ENCODE measurements at regions not wholly inside any gene's neighbourhood (a gene's known extent, or its start where the extent isn't known, plus 50 kb on each side); places are given as distances from the start of the nearest gene placed in this dataset.

DNA sequence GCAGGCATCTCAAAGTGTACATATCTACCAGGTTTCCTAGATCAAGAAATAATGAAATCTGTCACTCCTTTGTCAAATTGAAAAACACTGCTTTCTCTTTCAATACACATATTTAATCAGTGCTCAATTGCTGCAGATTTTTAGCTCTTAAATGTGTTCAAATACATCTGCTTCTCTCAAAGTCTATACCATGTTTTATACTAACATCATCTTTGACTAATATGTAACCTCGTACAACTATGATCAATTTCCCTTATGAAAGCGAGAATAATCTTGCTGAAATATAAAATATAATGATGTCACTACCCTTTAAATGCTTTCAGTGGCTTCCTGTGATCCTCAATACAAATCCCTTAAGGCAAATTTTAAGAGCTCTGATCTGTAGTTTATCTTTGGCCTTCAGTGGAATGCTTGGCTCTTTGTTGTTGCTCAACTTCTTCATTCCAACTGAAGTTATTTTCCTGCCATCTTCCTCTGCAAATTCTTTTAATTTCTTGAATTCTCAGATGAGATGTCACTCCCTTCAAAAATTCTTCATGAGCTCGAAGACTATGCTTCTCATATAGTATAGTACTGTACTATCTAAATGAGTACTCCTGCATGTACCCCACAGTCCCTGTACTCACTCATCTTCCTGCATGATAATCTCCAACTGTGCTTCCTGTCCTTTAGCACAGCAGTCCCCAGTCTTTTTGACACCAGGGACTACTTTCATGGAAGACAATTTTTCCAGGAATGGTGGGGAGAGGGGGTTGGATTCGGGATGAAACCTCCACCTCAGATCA lies 545.1 kb upstream of the GJE1 start:
- H4K20me1 ChIP-seq (ENCODE audit: insufficient read depth, low read length), result no peaks in the 10 kb centered on the region
- no peak overlapping the region for H3K27ac ChIP-seq (ENCODE audit: low read depth, low read length, poor library complexity, severe bottlenecking)
- no peaks in the 10 kb centered on the region for H3K79me2 ChIP-seq (ENCODE audit: insufficient read depth, low read length)
- H3K4me3 ChIP-seq (ENCODE audit: low read depth, low read length, poor library complexity, severe bottlenecking), result no peak overlapping the region
- no peaks in the 10 kb centered on the region for H3K27me3 ChIP-seq (ENCODE audit: insufficient read depth, low read length)
- TF ChIP-seq, protein P1, sequence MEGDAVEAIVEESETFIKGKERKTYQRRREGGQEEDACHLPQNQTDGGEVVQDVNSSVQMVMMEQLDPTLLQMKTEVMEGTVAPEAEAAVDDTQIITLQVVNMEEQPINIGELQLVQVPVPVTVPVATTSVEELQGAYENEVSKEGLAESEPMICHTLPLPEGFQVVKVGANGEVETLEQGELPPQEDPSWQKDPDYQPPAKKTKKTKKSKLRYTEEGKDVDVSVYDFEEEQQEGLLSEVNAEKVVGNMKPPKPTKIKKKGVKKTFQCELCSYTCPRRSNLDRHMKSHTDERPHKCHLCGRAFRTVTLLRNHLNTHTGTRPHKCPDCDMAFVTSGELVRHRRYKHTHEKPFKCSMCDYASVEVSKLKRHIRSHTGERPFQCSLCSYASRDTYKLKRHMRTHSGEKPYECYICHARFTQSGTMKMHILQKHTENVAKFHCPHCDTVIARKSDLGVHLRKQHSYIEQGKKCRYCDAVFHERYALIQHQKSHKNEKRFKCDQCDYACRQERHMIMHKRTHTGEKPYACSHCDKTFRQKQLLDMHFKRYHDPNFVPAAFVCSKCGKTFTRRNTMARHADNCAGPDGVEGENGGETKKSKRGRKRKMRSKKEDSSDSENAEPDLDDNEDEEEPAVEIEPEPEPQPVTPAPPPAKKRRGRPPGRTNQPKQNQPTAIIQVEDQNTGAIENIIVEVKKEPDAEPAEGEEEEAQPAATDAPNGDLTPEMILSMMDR (IDR thresholded peaks at IDR 0.05; ENCODE audit: low read length), result no peak
- TF ChIP-seq EZH2 (IDR thresholded peaks at IDR 0.05; ENCODE audit: borderline replicate concordance, low read length), result no peak
- no peak overlapping the region for H2AFZ ChIP-seq (ENCODE audit: low read length)
- H3K36me3 ChIP-seq (ENCODE audit: insufficient read depth, low read length), result no peaks in the 10 kb centered on the region
- 0 out of 2 replicates have a peak, but pooled peaks cover 3% of the 10 kb centered on the region for H3F3A ChIP-seq (ENCODE audit: insufficient read depth, low read length)
- no peak overlapping the region for H3K4me2 ChIP-seq (ENCODE audit: low read length)
- H3K9me3 ChIP-seq (ENCODE audit: low read length), result no peaks in the 10 kb centered on the region
- no peaks in the 10 kb centered on the region for H3K4me1 ChIP-seq (ENCODE audit: insufficient read depth, low read length, severe bottlenecking)
- no peaks in the 10 kb centered on the region for H3K9me2 ChIP-seq (ENCODE audit: low read depth, low read length)
- no peak overlapping the region for H3K9ac ChIP-seq (ENCODE audit: low read length)

DNA sequence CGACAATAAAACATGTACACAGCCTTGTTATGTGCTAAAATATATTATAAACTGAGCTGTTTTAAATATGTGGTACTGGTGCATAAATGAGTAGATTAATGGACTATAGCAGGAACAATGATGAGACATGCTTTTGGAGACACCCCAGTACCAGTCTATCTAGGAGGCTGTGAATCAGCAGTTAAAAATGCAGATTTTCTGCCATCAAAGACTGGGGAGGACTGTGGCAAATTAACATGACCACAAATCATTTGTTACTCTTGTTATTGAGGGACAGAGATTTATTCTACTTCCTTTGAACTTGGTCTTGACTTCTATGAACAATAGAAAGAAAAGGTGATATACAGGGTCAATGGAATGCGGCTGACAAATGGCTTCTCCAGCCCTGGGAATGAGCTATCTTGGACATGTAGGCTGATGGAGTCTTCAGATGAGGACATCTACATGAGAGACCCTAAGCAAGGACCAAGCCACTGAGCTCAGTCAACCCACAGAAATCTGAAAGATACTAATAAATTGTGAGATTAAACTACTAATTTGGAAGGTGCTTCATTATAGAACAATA lies 551.7 kb upstream of the GJE1 start:
- no peak overlapping the region for H3K4me3 ChIP-seq (ENCODE audit: low read depth, low read length, poor library complexity, severe bottlenecking)
- no peak for TF ChIP-seq EZH2 (IDR thresholded peaks at IDR 0.05; ENCODE audit: borderline replicate concordance, low read length)
- TF ChIP-seq, protein P1 (IDR thresholded peaks at IDR 0.05; ENCODE audit: low read length), result no peak
- 0 out of 2 replicates have a peak, but pooled peaks cover 3% of the 10 kb centered on the region for H3F3A ChIP-seq (ENCODE audit: insufficient read depth, low read length)
- no peak overlapping the region for H2AFZ ChIP-seq (ENCODE audit: low read length)
- H3K9me3 ChIP-seq (ENCODE audit: low read length), result no peaks in the 10 kb centered on the region
- no peak overlapping the region for H3K27ac ChIP-seq (ENCODE audit: low read depth, low read length, poor library complexity, severe bottlenecking)
- H3K4me2 ChIP-seq (ENCODE audit: low read length), result no peak overlapping the region
- no peaks in the 10 kb centered on the region for H3K79me2 ChIP-seq (ENCODE audit: insufficient read depth, low read length)
- no peaks in the 10 kb centered on the region for H3K36me3 ChIP-seq (ENCODE audit: insufficient read depth, low read length)
- no peaks in the 10 kb centered on the region for H3K9me2 ChIP-seq (ENCODE audit: low read depth, low read length)
- H3K4me1 ChIP-seq (ENCODE audit: insufficient read depth, low read length, severe bottlenecking), result no peaks in the 10 kb centered on the region
- H4K20me1 ChIP-seq (ENCODE audit: insufficient read depth, low read length), result no peaks in the 10 kb centered on the region
- H3K27me3 ChIP-seq (ENCODE audit: insufficient read depth, low read length), result no peaks in the 10 kb centered on the region
- no peak overlapping the region for H3K9ac ChIP-seq (ENCODE audit: low read length)

DNA sequence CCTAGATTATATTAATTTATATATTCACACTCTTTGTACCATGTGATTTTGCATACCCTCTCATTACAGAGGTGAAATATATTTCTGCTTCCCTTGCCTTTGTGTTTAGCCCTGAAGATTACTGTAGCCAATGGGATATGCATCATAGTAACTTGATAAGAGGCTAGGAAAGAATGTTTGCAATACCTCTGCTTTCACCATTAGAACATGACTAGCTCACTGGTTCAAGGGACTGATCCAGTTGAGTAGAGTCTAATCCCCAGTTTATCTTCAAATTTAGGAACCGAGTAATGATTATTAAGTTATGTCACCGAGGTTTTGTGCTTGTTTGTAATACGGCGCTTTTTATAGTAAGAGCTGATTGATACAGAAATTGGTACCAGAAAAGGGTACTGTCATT lies 552.6 kb upstream of the GJE1 start:
- Histone ChIP-seq H3K4me1 (ENCODE audit: insufficient read depth, low read length, severe bottlenecking) (no peaks in the 10 kb centered on the region), H2AFZ (ENCODE audit: low read length) (no peak overlapping the region), H3K9me3 (ENCODE audit: low read length) (no peaks in the 10 kb centered on the region), H3K27me3 (ENCODE audit: insufficient read depth, low read length) (no peaks in the 10 kb centered on the region), H3K79me2 (ENCODE audit: insufficient read depth, low read length) (no peaks in the 10 kb centered on the region), H3K9me2 (ENCODE audit: low read depth, low read length) (no peaks in the 10 kb centered on the region), H3K9ac (ENCODE audit: low read length) (no peak overlapping the region), H3K4me2 (ENCODE audit: low read length) (no peak overlapping the region), H3K36me3 (ENCODE audit: insufficient read depth, low read length) (no peaks in the 10 kb centered on the region), H4K20me1 (ENCODE audit: insufficient read depth, low read length) (no peaks in the 10 kb centered on the region), H3K27ac (ENCODE audit: low read depth, low read length, poor library complexity, severe bottlenecking) (no peak overlapping the region), H3F3A (ENCODE audit: insufficient read depth, low read length) (0 out of 2 replicates have a peak, but pooled peaks cover 3% of the 10 kb centered on the region), H3K4me3 (ENCODE audit: low read depth, low read length, poor library complexity, severe bottlenecking) (no peak overlapping the region)
- no peak for TF ChIP-seq EZH2 (IDR thresholded peaks at IDR 0.05; ENCODE audit: borderline replicate concordance, low read length)
- TF ChIP-seq, protein P1 (IDR thresholded peaks at IDR 0.05; ENCODE audit: low read length), result no peak
